Fibroblast of pulmonary artery (primary cell): ENCODE measurements at regions not wholly inside any gene's neighbourhood (a gene's known extent, or its start where the extent isn't known, plus 50 kb on each side); places are given as distances from the start of the nearest gene placed in this dataset.
"Not testable (repeated sequence)": the region's sequence is repeated elsewhere in the genome, so short reads cannot be mapped to it uniquely, and the experiment has no call there.

Source experiments
- DNase-seq: peaks from one replicate; pipeline ENCODE4 v3.0.0-alpha.2; 2010; ENCODE audit warnings: low read depth
- H3K4me3 ChIP-seq: replicated peaks from 2 replicates; pipeline ENCODE4 v1.5.1; 2011; ENCODE audit warnings: low read depth, mild to moderate bottlenecking, control low read depth, low read length, moderate library complexity
- CTCF ChIP-seq: IDR thresholded peaks from 2 replicates; pipeline ENCODE4 v1.5.1; 2011; ENCODE audit warnings: mild to moderate bottlenecking, control low read depth, low read length, inconsistent platforms; ENCODE audit errors: missing control alignments

DNA sequence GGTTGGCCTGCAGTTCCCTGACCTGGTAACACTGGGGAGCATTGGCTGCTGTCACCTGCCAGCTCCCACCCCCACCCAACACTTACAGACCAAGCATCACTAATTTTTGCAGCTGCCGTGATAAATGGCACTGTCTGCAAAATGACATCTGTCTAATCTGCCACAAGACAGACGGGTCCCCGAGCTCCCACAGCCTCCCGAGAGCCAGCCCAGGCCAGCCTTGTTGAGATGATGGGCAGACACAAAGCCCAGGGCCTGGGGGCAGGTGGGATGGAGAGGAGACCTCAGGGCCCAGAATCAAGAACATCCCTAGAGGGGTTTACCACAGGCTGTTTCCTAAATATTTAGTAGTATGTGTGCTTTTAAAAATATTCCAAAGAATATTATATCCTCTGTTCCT, 203.4 kb downstream of the TBC1D2B start:
- H3K4me3 ChIP-seq: no peak overlapping the region
- DNase-seq: no peak
- no peak for TF ChIP-seq CTCF

DNA sequence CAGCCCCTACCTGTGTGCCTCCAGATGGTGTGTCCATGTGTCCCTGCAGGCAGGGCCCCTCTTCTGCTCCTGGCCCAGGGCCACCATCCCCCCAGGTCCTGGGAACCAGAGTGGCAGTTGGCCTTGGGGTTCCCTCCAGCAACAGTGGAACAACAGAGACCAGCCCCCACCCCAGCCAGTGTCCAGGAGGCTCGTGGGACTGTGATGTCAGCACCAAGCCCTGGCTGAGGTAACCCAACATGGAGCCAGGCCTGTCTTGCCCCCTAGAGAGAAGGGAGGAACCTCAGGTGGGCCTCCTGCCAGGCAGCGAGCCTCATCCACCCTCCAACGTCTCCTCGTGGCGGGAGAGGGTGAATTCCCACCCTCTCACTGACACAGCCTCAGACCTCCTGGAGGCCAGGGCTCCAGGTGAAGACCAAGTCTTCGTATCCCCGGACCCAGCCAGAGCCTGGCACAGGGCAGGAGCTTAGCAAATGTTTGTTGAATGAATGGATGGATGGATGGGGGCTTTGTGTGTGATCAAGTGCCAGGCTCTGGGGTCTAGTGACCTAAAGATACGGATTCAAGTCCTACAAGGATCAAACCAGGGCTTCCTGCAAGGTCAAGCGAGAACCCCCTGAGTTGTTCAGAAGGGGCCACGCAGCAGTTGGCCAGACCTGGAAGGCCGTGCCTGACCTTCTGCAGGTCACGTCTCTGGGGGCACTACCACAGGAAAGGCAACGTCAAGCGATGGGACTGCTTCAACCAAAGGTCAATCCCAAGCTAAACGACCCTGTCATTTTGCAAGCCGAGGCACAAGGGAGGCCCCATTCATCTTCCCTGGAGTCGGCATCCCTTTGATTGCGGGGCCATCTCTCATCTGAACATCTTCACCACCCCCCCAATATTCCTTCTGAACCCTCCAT, 204.7 kb downstream of the TBC1D2B start:
- DNase-seq, H3K4me3 ChIP-seq: not testable (repeated sequence)

DNA sequence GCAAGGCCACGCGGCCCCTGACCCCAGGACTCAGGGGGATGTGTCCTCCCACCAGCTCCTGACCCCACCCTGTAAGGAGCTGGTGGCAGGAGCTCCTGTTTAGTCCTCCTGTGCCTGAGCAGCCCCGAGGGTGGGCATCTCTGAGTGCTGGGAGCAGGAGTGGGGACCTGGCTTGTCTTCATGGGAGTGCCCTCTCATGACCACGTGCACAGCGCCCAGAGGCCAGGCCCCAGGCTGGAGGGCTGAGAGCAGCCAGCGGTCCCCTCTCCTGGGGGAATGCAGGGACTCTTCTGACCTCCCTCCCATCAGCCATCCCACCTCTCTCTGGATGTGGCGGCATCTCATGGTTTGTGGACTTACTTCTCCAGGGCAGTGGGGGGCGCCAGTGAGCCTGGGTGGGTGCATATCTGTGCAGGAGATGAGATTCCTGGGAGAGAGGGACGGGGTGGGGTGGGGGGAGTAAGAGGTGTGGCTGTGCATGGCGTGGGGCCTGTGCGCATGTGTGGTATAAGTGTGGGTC, 205.6 kb downstream of the TBC1D2B start:
- H3K4me3 ChIP-seq: no peak overlapping the region
- no peak for TF ChIP-seq CTCF
- no peak for DNase-seq

- TF ChIP-seq CTCF: peak; percentile 76
- no peak overlapping the region for H3K4me3 ChIP-seq
- peak; percentile 70 for DNase-seq
Measured at GRCh38 chr15:77870195-77871065, 207.1 kb downstream of the TBC1D2B start.

DNA sequence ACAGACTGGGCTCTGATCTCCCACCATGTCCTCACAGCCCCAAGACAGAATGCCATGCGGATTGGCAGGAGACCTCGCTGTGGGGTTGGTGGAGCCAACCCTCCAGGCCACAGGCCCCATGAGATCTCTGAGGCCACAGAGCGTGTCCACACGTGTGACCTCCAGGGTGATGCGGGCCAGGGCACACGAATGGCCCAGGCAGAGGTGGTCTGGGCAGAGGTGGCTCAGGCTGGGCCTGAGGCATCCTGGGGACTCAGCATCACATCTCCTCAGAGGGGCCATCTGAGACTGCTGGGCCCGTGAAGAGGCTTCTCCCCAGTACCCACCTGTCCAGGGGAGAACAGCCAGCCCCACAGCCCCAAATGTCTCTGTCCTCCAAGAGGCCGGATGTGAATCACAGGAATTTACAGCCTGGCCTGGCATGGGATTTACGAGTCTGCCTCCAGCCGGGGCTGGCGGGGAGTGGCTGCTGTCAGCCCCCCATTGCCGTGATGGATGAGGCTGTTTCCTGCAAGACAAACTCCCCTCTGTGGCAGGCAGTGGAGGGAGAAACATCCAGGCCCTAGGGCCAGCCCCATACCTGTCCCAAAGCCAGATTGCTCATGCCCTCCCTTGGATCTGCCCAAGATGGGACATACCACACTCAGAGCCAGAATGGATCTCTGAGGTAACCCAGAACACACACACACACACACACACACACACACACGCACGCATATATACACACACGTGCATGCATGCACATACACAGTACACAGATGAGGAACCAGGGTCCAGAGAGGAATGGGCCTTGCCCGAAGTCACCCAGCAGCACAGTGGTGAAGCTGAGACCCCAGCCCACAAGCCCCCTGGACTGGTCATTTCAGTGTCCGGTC, 208.3 kb downstream of the TBC1D2B start:
- TF ChIP-seq CTCF: no peak
- peak; percentile 10 for DNase-seq

GRCh38 chr15:77868048-77868629, 209.4 kb downstream of the TBC1D2B start:
- not testable (repeated sequence) for DNase-seq, H3K4me3 ChIP-seq

More for the DNA sequence above, 208.3 kb downstream of the TBC1D2B start:
- no peak overlapping the region for H3K4me3 ChIP-seq
